HG03159 (cell line): ENCODE measurements at regions not wholly inside any gene's neighbourhood (a gene's known extent, or its start where the extent isn't known, plus 50 kb on each side); places are given as distances from the start of the nearest gene placed in this dataset.

ENCODE experiments used
- ATAC-seq: cut with Tn5 transposase; IDR thresholded peaks from one replicate; pipeline ENCODE4 v1.9.1; 2021; ENCODE audit warnings: mild to moderate bottlenecking, moderate library complexity; ENCODE audit not compliant: unreplicated experiment

DNA sequence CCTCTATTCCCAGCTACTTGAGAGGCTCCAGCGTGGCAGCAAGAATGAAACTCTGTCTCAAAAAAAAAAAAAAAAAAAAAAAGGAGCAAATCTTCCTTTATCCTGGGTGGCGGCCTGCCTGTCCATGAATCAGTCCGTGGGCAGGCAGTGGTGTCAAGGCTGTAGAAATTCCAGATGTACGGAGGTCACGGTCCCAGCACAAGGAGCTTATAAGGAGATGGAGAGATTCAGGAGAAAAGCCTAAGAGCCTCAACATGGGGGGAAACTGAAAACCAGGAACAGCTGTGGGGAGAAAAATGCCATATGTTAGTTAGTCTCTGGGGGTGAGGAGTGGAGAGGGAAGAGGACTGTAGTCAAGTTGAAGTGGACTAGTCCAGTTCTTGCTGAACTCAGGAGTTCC, 130.5 kb upstream of the CRY1 start:
- no peak for ATAC-seq

DNA sequence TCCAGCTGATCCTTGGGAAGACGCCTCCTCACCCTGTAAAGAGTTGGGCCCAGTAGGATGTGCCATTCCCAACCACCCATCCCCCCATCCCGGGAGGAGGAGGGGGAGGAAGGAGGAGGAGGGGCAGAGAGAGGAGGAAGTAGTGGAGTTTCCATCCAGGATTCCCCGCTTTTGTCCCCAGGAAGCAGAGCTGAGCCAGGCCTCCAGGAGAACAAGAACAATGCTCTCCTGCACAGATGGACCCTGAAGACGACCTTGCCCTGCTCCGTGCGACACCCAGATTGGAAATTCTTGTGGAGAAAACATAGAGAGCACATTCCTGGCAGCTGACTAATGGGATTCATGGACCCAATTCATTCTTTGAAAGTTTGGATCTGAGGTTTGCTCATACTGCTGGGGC, 132.3 kb upstream of the CRY1 start:
- no peak for ATAC-seq

GRCh38 chr12:107226126-107226525, 132.8 kb upstream of the CRY1 start:
- ATAC-seq = no peak

- ATAC-seq = no peak
Observed at GRCh38 chr12:107228076-107228475, 134.7 kb upstream of the CRY1 start.

GRCh38 chr12:107229827-107230226, 136.5 kb upstream of the CRY1 start:
- no peak for ATAC-seq

DNA sequence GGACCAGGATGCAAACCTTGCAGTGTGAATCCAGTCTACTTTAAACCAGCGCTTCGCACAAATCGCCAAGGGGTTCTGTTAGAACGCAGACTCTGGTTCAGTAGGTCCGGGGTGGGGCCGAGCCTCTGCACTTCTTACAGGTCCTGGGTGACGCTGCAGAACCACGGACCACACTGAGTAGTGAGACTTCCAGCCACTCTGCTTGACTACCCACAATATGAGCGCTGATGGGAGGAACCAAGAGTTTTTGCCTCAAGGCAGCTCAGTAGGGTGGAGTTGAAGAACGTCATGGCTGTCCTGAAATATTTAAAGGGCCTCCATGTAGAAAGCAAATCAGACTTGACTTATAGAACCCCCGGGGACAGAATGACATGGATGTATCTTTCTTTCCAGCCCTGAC, 138.0 kb upstream of the CRY1 start:
- no peak for ATAC-seq

GRCh38 chr12:107233551-107233950, 140.2 kb upstream of the CRY1 start:
- ATAC-seq = no peak

DNA sequence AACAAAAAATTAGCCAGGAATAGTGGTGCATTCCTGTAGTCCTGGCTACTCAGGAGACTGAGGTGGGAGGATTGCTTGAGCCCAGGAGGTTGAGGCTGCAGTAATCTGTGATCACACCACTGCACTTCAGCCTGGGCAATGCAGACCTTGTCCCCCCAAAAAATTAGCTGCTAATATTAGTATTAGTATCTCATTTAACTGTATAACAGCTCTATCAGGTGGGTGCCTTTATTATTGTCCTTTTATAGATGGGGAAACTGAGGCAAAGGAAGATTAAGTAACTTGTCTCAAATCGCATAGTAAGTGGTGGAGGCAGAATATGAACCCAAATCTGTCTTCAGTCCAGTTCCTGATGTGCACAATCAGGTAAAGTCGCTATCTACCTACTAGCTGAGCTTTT, 142.3 kb upstream of the CRY1 start:
- no peak for ATAC-seq

DNA sequence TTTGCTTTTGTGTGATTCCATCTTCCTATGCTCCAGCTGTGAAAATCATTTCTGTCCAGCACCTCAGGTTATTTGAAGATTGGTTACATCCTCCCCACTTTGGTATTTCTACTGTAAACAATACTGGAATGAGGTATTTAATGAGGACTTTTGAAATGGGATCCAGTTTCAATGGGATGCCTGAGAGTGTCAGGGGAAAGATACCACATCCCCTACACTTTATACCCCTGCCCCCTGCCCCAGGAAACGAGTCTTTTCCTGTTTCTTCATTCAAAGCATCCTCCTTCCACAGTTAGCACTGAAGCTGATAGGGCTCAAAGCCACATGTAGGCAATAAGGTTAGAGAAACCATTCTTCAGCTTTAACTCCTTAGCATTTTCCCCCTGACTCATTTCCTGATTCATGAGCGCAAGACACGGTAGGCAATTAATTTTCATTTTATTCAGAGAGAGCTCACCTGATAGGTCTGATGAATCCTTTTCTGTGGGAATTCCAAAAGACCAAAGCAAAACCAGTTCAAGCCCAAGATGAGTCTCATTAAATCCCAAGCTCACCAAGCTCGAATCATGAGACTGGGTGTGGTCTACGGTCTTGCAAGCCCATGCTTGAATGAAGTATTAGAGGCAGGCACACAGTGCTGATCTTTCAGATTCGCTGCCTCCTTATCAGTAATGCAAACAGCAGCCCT, 143.6 kb upstream of the CRY1 start:
- ATAC-seq = no peak

DNA sequence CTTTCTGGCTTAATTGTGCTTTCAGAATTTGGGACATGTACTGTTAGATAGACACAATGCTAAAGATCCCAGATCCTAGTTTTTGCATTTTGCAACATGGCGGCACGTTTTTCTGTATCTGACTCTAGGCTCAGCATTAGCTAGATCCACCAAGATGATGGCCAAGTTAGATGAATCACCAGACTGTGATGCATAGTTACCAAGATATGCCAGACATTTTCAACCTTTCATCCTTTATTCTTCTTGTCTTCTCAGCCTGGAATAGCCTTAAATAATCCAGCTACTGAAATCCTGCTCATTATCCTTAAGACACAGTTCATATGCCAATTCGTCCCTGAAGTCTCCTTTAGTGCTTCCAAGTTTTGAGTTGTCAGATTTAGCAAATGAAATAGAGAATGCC, 144.9 kb upstream of the CRY1 start:
- ATAC-seq = no peak

DNA sequence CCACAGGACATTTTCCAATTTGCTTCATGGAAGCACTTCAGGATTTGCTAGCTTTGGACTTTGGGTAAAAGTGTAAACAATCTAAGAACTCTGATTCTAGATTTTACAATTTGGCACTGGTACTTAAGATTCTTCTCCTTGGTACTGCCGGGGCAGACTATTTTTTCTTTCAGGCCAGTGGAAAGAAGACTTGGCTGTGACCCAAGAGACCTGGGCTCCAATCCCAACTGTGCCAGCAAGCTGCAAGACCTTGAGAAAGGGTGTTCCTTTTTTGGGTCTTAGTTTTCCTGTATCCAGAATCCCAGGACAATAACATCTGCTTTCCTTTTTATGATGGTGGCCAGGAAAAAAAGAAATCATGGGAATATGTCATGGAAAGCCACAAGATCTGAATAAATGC, 148.1 kb upstream of the CRY1 start:
- ATAC-seq = no peak

GRCh38 chr12:107242189-107242588, 148.8 kb upstream of the CRY1 start:
- no peak for ATAC-seq

- ATAC-seq = no peak
Observed at GRCh38 chr12:107243341-107243740, 150.0 kb upstream of the CRY1 start.

- no peak for ATAC-seq
Observed at GRCh38 chr12:107244584-107244983, 151.2 kb upstream of the CRY1 start.

DNA sequence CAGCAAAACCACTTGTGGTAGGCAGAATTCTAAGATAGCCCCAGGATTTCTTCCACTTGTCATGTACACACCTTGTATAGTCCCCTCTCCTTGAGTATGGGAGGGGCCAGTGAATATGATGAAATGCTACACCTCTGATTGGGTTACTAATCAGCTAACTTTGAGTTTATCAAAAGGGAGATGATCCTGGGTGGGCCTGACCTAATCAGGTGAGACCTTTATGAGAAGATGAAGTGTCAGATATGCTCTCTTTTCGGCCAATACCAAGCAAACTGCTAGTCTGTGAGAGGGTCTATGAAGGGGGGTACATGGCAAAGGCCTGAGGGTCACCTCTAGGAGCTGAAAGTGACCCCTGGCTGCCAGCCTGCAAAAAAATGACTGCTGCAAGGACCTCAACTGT, 154.3 kb upstream of the CRY1 start:
- ATAC-seq = no peak

GRCh38 chr12:107248187-107248586, 154.8 kb upstream of the CRY1 start:
- no peak for ATAC-seq

GRCh38 chr12:107251288-107251687, 157.9 kb upstream of the CRY1 start:
- ATAC-seq = no peak

GRCh38 chr12:107253361-107253760, 160.0 kb upstream of the CRY1 start:
- ATAC-seq = no peak

DNA sequence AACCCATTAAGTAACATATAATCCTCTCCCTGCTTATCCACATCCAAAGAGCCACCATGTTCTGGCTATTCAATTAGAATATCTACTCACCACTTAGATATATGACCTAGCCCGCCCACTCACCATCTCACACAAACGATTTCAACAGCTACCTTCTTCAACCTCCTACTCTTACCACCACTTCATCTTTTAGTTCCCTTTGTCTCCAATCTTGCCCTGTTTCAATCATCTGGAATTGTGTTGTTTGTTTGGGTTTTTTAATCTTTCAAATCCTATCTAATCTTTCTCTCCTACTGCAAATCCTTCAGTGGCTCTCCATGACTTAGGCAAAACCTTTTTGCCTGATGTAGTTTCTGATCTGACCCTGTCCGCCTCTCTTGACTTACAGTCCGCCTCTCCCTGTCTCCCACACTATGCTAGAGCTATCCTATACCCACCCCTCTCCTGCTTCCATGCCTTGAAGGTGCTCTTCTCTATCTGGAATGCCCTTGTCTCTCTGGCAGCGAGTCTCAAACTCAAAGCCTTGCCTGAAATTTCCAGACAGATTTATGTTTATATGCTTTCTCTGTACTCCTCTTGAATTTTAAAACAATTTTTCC, 161.0 kb upstream of the CRY1 start:
- ATAC-seq = no peak

DNA sequence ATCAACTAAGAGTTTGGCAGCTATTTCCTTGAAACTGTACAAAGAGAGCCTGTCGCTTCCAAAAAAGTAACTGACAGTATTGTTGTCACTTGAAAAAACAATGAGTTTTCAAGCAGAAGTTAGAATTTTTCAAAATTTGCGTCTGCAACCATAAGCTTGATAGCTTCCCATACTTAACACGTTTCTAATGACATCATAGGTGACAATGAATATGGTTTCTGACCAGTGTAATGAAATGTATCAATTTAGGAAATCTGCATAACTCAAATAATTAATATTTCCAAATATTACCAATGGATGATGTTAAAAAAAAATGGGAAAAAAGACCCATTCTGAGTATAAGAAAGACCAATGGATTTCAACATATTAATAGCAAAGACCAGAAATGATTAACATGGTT, 165.4 kb upstream of the CRY1 start:
- ATAC-seq = no peak

GRCh38 chr12:107263980-107264379, 170.6 kb upstream of the CRY1 start:
- ATAC-seq = no peak

DNA sequence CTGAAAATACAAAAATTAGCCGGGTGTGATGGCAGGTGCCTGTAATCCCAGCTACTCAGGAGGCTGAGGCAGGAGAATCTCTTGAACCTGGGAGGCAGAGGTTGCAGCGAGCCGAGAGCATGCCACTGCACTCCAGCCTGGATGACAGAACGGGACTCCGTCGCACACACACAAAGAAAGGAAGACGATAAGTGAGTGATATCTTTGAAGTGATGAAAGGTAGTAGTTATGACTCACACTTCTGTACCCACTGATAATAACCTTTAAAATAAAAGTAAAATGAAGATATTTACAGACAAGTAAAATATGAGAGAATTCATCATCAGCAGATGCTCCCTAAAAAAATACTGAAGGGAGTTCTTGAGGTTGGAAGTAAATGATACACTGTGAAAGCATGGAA, 171.3 kb upstream of the CRY1 start:
- no peak for ATAC-seq

DNA sequence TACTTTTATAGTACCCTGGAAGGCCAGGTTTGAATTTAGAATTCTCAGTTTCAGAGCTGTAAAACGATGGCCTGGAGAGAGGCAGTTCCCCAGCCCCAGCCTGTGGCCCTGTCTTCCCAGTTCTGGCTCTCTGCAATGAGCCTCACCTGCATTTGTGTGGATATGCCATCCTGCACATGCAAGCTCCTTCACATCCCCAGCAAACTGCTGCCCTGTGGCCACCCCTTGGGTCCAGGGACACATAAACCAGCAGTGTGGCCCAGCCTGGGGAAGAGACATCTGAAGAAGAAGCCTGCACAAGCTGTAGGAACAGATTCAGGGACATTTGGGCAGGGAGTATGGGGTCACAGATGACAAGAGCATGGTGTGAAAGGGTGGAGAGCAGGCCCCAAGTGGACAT, 174.3 kb upstream of the CRY1 start:
- ATAC-seq = no peak
